Skeletal muscle satellite cell (primary cell): ENCODE measurements at regions not wholly inside any gene's neighbourhood (a gene's known extent, or its start where the extent isn't known, plus 50 kb on each side); places are given as distances from the start of the nearest gene placed in this dataset.
"Not testable (repeated sequence)": the region's sequence is repeated elsewhere in the genome, so short reads cannot be mapped to it uniquely, and the experiment has no call there.

ENCODE experiments used
- H3K27me3 ChIP-seq: 2 replicates; pipeline ENCODE4 v1.7.0; 2013; ENCODE audit warnings: low read length; ENCODE audit not compliant: control insufficient read depth, insufficient read depth
- H3K36me3 ChIP-seq: 2 replicates; pipeline ENCODE4 v1.7.0; 2013; ENCODE audit warnings: mild to moderate bottlenecking, control low read depth, low read length; ENCODE audit not compliant: insufficient read depth
- H3K4me1 ChIP-seq: 2 replicates; pipeline ENCODE4 v1.7.0; 2013; ENCODE audit warnings: low read length; ENCODE audit not compliant: control insufficient read depth, insufficient read depth
- H3K4me2 ChIP-seq: 2 replicates; pipeline ENCODE4 v1.7.0; 2013; ENCODE audit warnings: mild to moderate bottlenecking, low read length
- H3K4me3 ChIP-seq: 2 replicates; pipeline ENCODE4 v1.7.0; 2013; ENCODE audit warnings: low read length
- H3K9ac ChIP-seq: 2 replicates; pipeline ENCODE4 v1.7.0; 2013; ENCODE audit warnings: mild to moderate bottlenecking, low read depth, low read length, moderate library complexity
- H3K9me3 ChIP-seq: replicated peaks from 2 replicates; pipeline ENCODE4 v1.7.0; 2013; ENCODE audit warnings: mild to moderate bottlenecking, control low read depth, low read length

DNA sequence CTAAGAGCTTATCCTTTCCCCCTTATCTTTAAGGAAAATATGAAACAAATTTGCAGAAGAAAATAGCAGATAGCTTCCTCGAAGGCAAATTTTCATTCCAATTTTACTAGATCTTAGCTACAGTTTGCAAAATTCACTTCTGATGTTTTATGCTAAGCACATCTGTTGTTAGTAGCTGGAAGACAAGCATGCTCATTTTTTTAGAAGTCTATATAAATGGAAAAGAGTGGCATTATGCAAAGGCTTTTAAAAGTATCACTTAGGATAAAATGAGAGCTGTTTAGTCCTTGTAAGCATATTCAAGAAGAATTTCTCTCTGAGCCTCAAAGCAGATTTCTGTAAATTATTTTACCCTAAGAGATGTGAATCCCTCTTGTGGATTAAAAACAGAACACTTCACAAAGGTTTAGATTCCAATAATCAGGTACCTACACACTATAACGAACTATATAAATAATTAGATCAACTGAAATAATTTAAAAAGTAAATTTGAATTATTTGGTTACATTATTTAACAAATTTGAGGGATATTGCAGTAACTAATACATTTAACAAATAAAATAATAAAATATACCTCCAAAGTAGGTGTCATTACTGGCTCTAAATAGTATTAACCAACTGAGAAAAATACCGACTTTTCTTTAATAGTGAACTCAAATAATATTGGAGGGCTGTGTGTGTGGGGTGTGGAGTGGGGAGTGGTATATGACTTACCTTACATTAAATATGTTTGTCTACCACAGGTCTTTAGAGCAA lies 307.1 kb downstream of the SEMA3D start:
- Histone ChIP-seq H3K9me3 (no peaks in the 10 kb centered on the region), H3K4me3 (no peak overlapping the region)

DNA sequence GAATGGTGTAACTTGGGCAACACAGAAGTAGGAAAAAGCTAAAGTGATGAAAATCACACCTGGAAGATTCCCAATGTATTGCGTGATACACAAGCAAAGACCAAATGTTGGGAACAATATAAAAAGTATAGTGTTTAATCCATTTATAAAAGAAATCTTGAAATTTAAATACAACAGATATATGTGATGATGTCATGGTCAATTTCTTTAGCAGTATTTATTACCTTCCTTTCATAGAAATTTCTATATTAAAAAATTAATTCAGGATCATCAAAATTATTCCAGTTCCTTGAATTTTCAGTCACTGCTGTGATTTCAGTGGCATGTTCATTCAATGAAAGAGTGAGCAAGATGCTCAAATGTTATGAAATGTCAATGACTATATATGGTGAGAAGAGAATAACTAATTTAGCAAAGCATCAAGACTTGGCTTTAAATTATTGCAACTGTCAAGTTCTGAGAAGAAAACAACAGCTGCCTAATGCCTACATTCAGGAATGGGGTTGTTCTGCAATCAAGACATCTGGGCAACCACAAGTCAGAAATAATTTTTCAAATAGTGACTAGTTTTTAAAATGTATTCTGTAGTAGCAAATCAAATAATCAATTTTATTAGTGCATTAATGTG lies 308.8 kb downstream of the SEMA3D start:
- Histone ChIP-seq H3K36me3 (no peaks in the 10 kb centered on the region), H3K9me3 (no peaks in the 10 kb centered on the region), H3K4me3 (no peak overlapping the region), H3K9ac (no peak overlapping the region), H3K4me2 (no peak overlapping the region), H3K4me1 (no peaks in the 10 kb centered on the region), H3K27me3 (no peaks in the 10 kb centered on the region)

More for the DNA sequence above, 307.1 kb downstream of the SEMA3D start:
- Histone ChIP-seq H3K36me3 (no peaks in the 10 kb centered on the region), H3K27me3 (no peaks in the 10 kb centered on the region), H3K4me1 (no peaks in the 10 kb centered on the region), H3K9ac (no peak overlapping the region), H3K4me2 (no peak overlapping the region)

DNA sequence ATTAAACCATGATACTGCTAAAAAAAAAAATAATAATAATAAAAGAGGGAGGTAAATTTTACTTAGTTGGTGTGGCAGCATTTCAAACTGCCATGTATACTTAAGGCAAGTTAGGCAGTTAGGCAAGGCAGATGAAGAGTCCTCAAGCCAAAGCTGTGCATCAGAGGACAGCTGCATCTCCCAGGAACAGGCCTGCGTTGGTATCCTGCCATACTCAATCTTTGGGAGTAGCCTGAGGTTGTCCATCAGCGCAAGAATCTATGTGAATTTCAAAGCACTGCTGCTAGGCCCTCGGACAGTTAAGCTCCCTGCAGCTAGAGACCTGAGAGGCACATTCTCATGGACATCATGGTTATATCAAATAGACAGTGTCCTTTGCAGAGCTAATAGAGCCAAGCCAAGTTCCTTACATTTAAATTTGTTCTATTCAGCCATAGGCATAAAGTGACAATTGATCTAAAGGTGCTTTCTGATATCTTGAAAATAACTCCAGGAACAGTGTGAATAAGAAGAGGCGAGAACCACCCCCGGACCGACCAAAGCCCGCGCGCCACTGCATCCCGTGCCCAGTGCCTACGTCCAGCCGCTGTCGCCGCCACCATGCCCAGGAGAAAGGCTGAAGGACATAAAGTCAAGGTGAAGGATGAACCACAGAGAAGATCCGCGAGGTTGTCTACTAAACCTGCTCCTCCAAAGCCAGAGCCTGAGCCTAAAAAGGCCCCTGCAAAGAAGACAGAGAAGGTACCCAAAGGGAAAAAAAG lies 310.6 kb downstream of the SEMA3D start:
- Histone ChIP-seq H3K9ac (no peak overlapping the region), H3K9me3 (no peaks in the 10 kb centered on the region), H3K36me3 (no peaks in the 10 kb centered on the region), H3K4me3 (no peak overlapping the region), H3K27me3 (no peaks in the 10 kb centered on the region), H3K4me2 (no peak overlapping the region), H3K4me1 (no peaks in the 10 kb centered on the region)

DNA sequence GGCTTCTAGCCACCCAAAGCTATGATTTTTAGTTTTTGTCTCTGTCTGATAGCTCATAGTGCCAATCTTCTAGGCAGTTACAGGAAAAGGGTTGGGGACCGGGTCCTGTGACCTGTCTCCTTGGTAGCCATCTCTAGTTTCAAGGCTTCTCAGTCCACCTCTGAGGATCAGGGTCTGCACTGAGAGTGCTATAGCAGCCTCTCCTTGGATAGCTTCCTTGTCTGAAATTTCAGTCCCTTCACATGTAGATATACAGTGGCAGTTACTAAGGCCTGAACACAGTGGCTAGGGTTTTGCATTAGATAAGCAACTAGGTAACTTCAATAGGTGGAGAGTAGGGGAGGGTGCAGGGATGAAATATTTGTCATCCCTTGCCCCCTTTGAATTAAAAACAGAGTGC lies 321.3 kb downstream of the SEMA3D start:
- no peaks in the 10 kb centered on the region for H3K36me3 ChIP-seq
- no peaks in the 10 kb centered on the region for H3K9me3 ChIP-seq
- H3K4me2 ChIP-seq, result no peak overlapping the region
- H3K4me1 ChIP-seq, result no peaks in the 10 kb centered on the region
- H3K27me3 ChIP-seq, result no peaks in the 10 kb centered on the region
- no peak overlapping the region for H3K9ac ChIP-seq
- H3K4me3 ChIP-seq, result no peak overlapping the region

DNA sequence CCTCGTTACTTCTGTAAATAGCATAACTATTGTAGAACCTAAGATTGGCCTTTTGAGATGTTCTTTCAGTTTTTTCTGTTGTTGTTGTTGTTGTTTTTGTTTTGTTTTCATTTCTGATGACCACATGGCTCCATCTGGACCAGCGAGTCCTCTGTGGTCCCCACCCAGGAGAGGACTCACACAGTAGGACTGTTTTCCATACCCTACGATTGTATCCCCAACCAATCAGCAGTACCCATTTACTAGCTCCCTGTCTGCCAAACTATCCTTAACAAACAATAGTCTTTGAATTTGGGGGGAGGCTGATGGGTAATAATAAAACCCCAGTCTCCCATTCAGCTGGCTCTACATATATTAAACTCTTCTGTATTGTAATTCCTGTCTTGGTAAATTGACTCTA lies 329.5 kb downstream of the SEMA3D start:
- no peak overlapping the region for H3K4me2 ChIP-seq
- H3K9ac ChIP-seq, result no peak overlapping the region
- H3K27me3 ChIP-seq, result no peaks in the 10 kb centered on the region
- no peaks in the 10 kb centered on the region for H3K9me3 ChIP-seq
- H3K36me3 ChIP-seq, result no peaks in the 10 kb centered on the region
- H3K4me1 ChIP-seq, result no peaks in the 10 kb centered on the region
- H3K4me3 ChIP-seq, result no peak overlapping the region

DNA sequence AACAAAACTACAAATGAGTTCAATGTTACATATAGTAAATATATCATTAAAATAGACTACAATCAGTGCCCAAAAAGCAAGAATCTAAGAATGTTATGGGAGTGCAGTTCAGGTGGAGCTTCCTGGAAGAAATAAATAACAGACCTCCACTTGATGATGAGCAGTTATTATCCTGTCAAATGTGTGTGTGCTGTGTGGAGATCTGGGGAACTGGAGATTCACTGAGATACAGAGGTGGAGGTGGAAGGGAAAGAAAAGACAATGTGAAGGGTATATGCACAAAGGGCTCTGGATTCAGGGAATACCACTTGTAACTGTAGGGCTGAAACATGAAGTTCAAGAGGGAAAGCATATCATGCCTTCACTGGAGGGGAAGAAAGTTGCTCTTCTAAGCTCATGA lies 331.1 kb downstream of the SEMA3D start:
- Histone ChIP-seq H3K27me3 (no peaks in the 10 kb centered on the region), H3K4me2 (no peak overlapping the region), H3K9ac (no peak overlapping the region), H3K4me3 (no peak overlapping the region), H3K36me3 (no peaks in the 10 kb centered on the region), H3K4me1 (no peaks in the 10 kb centered on the region), H3K9me3 (no peaks in the 10 kb centered on the region)

DNA sequence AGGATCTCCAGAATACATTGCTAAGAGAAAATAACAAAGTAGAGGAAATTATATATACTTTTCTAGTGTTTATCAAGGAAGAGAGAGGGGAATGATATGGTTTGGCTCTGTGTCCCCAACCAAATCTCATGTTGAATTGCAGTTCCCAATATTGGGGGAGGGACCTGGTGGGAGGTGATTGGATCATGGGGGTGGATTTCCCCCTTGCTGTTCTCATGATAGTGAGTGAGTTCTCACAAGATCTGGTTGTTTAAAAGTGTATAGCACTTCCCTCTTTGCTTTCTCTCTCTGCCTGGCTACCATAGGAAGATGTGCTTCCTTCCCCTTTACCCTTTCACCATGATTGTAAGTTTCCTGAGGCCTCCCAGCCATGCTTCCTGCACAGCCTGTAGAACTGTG lies 337.9 kb downstream of the SEMA3D start:
- H3K27me3 ChIP-seq, H3K36me3 ChIP-seq, H3K4me1 ChIP-seq, H3K9me3 ChIP-seq, H3K9ac ChIP-seq, H3K4me2 ChIP-seq, H3K4me3 ChIP-seq: not testable (repeated sequence)

DNA sequence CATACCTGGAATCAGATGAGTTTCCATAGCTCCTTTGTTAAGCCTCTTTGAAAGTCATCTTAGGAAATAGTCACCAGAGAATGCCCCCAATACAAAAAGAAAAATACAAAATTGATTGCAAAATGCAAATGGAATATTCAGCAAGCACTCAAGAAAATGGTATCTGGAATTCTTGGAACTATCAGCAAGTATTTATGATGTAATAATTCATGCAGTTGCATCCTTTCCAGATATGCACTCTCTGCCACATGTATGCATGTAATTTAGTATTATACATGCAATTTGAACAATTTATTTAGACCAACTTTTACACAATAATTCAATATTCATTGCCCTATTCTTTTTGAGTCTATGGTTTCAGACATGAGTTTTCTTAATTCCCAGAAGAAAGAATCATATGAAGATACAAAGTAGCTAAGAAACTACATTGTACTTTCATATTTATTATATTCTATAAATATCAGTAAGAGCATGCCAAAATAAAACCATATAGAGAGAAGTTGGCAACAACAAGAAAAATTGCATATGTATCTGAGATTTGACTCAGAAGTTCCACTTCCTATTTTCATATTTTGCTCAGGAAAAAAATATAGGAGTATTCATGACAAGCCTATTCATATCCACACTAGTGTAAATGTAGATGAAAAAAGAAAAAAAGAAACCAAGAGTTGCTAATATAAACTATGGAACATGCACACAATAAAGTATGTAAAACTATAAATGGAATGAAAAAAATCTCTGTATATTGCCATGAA lies 338.5 kb downstream of the SEMA3D start:
- Histone ChIP-seq H3K4me1 (no peaks in the 10 kb centered on the region), H3K9ac (no peak overlapping the region), H3K4me3 (no peak overlapping the region), H3K27me3 (no peaks in the 10 kb centered on the region), H3K36me3 (no peaks in the 10 kb centered on the region), H3K4me2 (no peak overlapping the region), H3K9me3 (no peaks in the 10 kb centered on the region)

DNA sequence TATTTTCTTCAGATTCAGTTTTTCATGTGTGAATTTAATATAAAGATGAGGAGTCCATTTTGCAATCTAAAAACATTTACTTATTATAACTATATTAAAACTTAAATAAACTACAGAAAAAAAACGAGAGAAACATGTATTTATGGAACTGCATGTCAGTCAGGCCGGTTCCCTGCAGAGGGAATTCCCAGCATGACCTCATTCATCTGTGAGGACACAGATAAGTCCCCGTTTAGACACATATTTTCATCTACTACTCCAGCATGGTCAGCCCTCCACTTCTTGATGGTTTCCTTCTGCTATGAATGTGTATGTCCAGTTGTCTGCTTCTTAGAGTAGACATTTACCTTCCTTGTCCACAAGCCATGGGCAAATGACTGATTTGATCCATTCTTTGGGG lies 339.1 kb downstream of the SEMA3D start:
- Histone ChIP-seq H3K27me3 (no peaks in the 10 kb centered on the region), H3K9me3 (no peaks in the 10 kb centered on the region), H3K4me3 (no peak overlapping the region), H3K4me2 (no peak overlapping the region), H3K36me3 (no peaks in the 10 kb centered on the region), H3K9ac (no peak overlapping the region), H3K4me1 (no peaks in the 10 kb centered on the region)

DNA sequence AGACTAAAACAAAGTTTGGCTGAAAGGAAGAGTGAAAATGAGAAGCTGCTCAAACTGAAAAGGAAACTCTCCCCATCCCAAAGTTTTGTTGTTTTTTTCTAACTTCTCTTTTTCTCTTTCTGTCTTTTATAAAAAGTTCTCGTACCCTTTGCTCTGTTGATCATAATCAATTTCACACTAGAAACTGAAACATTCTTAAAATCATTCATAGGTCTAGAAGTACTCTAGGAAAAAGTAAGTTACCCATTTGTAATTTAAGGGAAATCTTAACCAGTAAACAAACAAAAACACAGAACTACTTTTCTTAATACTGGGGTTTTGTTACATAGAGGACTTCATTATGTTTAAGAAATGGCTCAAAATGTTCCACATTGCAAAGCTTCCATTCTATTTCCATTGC lies 339.8 kb downstream of the SEMA3D start:
- no peaks in the 10 kb centered on the region for H3K36me3 ChIP-seq
- H3K4me3 ChIP-seq, result no peak overlapping the region
- H3K9ac ChIP-seq, result no peak overlapping the region
- no peaks in the 10 kb centered on the region for H3K27me3 ChIP-seq
- H3K4me2 ChIP-seq, result no peak overlapping the region
- no peaks in the 10 kb centered on the region for H3K9me3 ChIP-seq
- H3K4me1 ChIP-seq, result no peaks in the 10 kb centered on the region

DNA sequence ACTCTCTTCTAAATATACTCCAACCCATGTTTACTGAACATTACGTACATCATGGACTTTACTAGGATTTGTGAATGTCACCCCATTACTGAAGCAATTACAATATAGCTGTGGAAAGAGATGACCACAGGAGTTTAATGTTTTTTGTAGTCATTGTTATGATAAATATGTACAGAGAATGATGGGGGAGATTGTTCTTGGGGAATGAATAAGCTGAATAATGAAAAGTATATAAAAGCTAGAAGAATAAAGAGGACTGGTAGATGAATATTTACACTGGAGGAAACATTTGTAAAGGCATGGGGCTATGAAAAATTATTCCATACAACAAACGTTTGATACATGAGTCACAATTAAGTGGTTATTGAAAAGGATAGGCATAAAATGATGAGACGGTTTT lies 340.9 kb downstream of the SEMA3D start:
- Histone ChIP-seq H3K27me3 (no peaks in the 10 kb centered on the region), H3K9ac (no peak overlapping the region), H3K4me2 (no peak overlapping the region), H3K4me3 (no peak overlapping the region), H3K9me3 (no peaks in the 10 kb centered on the region), H3K4me1 (no peaks in the 10 kb centered on the region), H3K36me3 (no peaks in the 10 kb centered on the region)
